HEK293 (cell line): ENCODE measurements at regions not wholly inside any gene's neighbourhood (a gene's known extent, or its start where the extent isn't known, plus 50 kb on each side); places are given as distances from the start of the nearest gene placed in this dataset.

ENCODE experiments used
- CTCF ChIA-PET: fragments of 350-600 bp; formaldehyde crosslinking; extraction: SDS; loops from one replicate; lab custom pipeline; 2021; ENCODE audit warnings: antibody characterized with exemption; lab: Yijun Ruan, JAX
- POLR2A ChIA-PET: fragments of 300-600 bp; formaldehyde crosslinking; extraction: SDS; loops from one replicate; lab custom pipeline; 2020; ENCODE audit warnings: antibody characterized with exemption, inconsistent platforms; lab: Yijun Ruan, JAX
- H3K27ac ChIP-seq: fragments of 200-500 bp; sonication (Bioruptor generic); 2 replicates; pipeline ENCODE4 v1.5.1; 2014; ENCODE audit warnings: low read depth, low read length, control low read depth, inconsistent platforms; ENCODE audit errors: extremely low read depth
- H3K36me3 ChIP-seq, 2 experiments: fragments of 200-500 bp in 1 of 2; sonication (Bioruptor generic) in 1 of 2; 1 replicate in 1 of 2; 2 replicates in 1 of 2; pipeline ENCODE4 v1.5.1; 2014 to 2017; ENCODE audit warnings: inconsistent platforms in 2 of 2, low read length in 2 of 2; ENCODE audit not compliant: control insufficient read depth in 2 of 2, insufficient read depth in 1 of 2
- H3K4me1 ChIP-seq: fragments of 200-500 bp; sonication (Bioruptor generic); 2 replicates; pipeline ENCODE4 v1.5.1; 2014; ENCODE audit warnings: mild to moderate bottlenecking, low read length, inconsistent platforms; ENCODE audit not compliant: control insufficient read depth, insufficient read depth
- H3K4me3 ChIP-seq: 2 replicates; pipeline ENCODE4 v1.5.1; 2011; ENCODE audit warnings: low read depth, mild to moderate bottlenecking, control low read depth, low read length, moderate library complexity
- H3K9me3 ChIP-seq: fragments of 200-500 bp; sonication (Bioruptor generic); 2 replicates; pipeline ENCODE4 v1.5.1; 2014; ENCODE audit warnings: low read depth, low read length, inconsistent platforms; ENCODE audit not compliant: control insufficient read depth, insufficient read depth
- GLI2 ChIP-seq: fragments of 450-650 bp; formaldehyde crosslinking; IDR thresholded peaks from 2 replicates; pipeline ENCODE4; 2017; ENCODE audit warnings: missing biosample characterization, missing genetic modification characterization, low read depth, borderline replicate concordance
- HOXA7 ChIP-seq: sonication (generic); formaldehyde crosslinking; IDR thresholded peaks from 2 replicates; pipeline ENCODE4 v1.8.1; 2022; ENCODE audit warnings: missing genetic modification reagents, borderline replicate concordance
- IKZF3 ChIP-seq: fragments of 450-650 bp; IDR thresholded peaks from 2 replicates; pipeline ENCODE4 v1.5.0; 2018; ENCODE audit warnings: missing biosample characterization, mild to moderate bottlenecking, missing genetic modification characterization, moderate library complexity
- KLF7 ChIP-seq: fragments of 450-650 bp; formaldehyde crosslinking; IDR thresholded peaks from 2 replicates; pipeline ENCODE4 v1.5.1; 2016; ENCODE audit warnings: missing biosample characterization, missing genetic modification characterization, borderline replicate concordance
- SP2 ChIP-seq: fragments of 450-650 bp; formaldehyde crosslinking; IDR thresholded peaks from 2 replicates; pipeline ENCODE4 v1.5.1; 2016; ENCODE audit warnings: missing biosample characterization, missing genetic modification characterization
- ZBTB48 ChIP-seq: fragments of 450-650 bp; formaldehyde crosslinking; IDR thresholded peaks from 2 replicates; pipeline ENCODE4 v1.5.1; 2016; ENCODE audit warnings: missing biosample characterization, missing genetic modification characterization
- ZNF175 ChIP-seq: fragments of 450-650 bp; formaldehyde crosslinking; IDR thresholded peaks from 2 replicates; pipeline ENCODE4 v1.5.1; 2016; ENCODE audit warnings: missing biosample characterization, missing genetic modification characterization
- ZNF221 ChIP-seq: fragments of 450-650 bp; formaldehyde crosslinking; IDR thresholded peaks from 2 replicates; pipeline ENCODE4 v1.5.1; 2017; ENCODE audit warnings: missing biosample characterization, missing genetic modification characterization, borderline replicate concordance
- ZNF292 ChIP-seq: fragments of 450-650 bp; formaldehyde crosslinking; IDR thresholded peaks from 2 replicates; pipeline ENCODE4 v1.5.1; 2016; ENCODE audit warnings: low read depth, missing biosample characterization, missing genetic modification characterization, borderline replicate concordance
- ZNF350 ChIP-seq: fragments of 450-650 bp; formaldehyde crosslinking; IDR thresholded peaks from 2 replicates; pipeline ENCODE4 v1.5.0; 2017; ENCODE audit warnings: missing biosample characterization, mild to moderate bottlenecking, missing genetic modification characterization
- ZNF416 ChIP-seq: fragments of 450-650 bp; formaldehyde crosslinking; IDR thresholded peaks from 2 replicates; pipeline ENCODE4 v1.5.1; 2016; ENCODE audit warnings: missing biosample characterization, missing genetic modification characterization
- ZNF510 ChIP-seq: fragments of 450-650 bp; formaldehyde crosslinking; IDR thresholded peaks from 2 replicates; pipeline ENCODE4 v1.5.1; 2018; ENCODE audit warnings: mild to moderate bottlenecking, missing genetic modification characterization, missing biosample characterization; ENCODE audit not compliant: insufficient replicate concordance
- ZNF555 ChIP-seq: fragments of 450-650 bp; formaldehyde crosslinking; conservative IDR thresholded peaks from 2 replicates; pipeline ENCODE4 v1.5.1; 2017; ENCODE audit warnings: missing biosample characterization, mild to moderate bottlenecking, missing genetic modification characterization, inconsistent platforms
- ZNF670 ChIP-seq: fragments of 450-650 bp; formaldehyde crosslinking; IDR thresholded peaks from 2 replicates; pipeline ENCODE4 v1.5.1; 2016; ENCODE audit warnings: missing biosample characterization, missing genetic modification characterization, low read depth
- ZSCAN30 ChIP-seq: fragments of 450-650 bp; IDR thresholded peaks from 2 replicates; pipeline ENCODE4 v1.5.1; 2018; ENCODE audit warnings: missing biosample characterization, mild to moderate bottlenecking, missing genetic modification characterization, moderate library complexity
- TF ChIP-seq, protein P1 (sequence below): fragments of 450-650 bp; formaldehyde crosslinking; IDR thresholded peaks from 2 replicates; pipeline ENCODE4 v1.5.1; 2016; ENCODE audit warnings: missing biosample characterization, missing genetic modification characterization
- TF ChIP-seq, protein P2 (sequence below): fragments of 450-650 bp; formaldehyde crosslinking; IDR thresholded peaks from 2 replicates; pipeline ENCODE4 v1.5.1; 2016; ENCODE audit warnings: missing biosample characterization, missing genetic modification characterization
- TF ChIP-seq, protein P3 (sequence below): fragments of 450-650 bp; formaldehyde crosslinking; IDR thresholded peaks from 2 replicates; pipeline ENCODE4 v1.5.1; 2017; ENCODE audit warnings: missing biosample characterization, missing genetic modification characterization
- TF ChIP-seq, protein P4 (sequence below): fragments of 450-650 bp; formaldehyde crosslinking; IDR thresholded peaks from 2 replicates; pipeline ENCODE4 v1.5.1; 2016; ENCODE audit warnings: missing biosample characterization, missing genetic modification characterization
- TF ChIP-seq, protein P5 (sequence below): fragments of 450-650 bp; formaldehyde crosslinking; IDR thresholded peaks from 2 replicates; pipeline ENCODE4 v1.5.1; 2016; ENCODE audit warnings: missing biosample characterization, missing genetic modification characterization

DNA sequence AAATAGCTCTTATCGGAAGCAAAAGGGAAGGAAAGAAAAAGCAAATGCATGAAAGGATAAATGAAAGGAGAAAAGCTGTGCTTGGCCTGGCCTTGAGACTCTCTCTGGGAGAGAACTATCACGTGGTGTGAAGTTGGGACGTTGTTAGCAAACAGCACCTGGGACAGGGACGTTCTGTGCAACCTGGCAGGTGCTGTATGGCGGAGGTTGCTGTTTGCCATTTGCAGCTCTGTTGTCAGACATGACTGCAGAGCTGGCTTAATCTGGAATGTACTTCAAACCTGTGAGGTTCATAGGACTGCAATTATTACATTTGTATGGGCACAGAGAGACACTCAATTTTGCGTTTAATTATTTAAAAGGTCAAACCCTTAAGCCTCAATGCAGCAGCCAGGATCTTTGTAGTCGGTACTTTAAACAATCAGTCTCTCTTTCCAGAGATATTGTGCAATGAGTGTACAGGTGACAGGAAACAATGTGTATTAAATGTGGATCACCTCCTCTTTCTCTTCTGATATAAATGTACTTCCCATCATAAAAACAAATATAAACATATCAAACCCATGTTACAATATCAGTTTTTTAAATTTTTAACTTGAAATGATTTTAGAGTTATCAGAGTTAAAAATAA, 800.5 kb upstream of the KCND2 start:
- CTCF ChIA-PET = interaction anchor here (0.5 kb wide), 1 partner anchor 44 kb away, joined by 4 read pairs; no protein-coding TSS in a partner anchor
- H3K4me3 ChIP-seq = no peak overlapping the region
- no peaks in the 10 kb centered on the region for H3K36me3 ChIP-seq
- POLR2A ChIA-PET = no interaction called here
- H3K4me1 ChIP-seq = no peaks in the 10 kb centered on the region
- TF ChIP-seq KLF7 (tag by site-specific recombination) (no peak), HOXA7 (no peak), ZNF175 (tag by site-specific recombination) (no peak), ZNF221 (tag by site-specific recombination) (no peak), GLI2 (tag by site-specific recombination) (no peak)
- TF ChIP-seq, protein P1, sequence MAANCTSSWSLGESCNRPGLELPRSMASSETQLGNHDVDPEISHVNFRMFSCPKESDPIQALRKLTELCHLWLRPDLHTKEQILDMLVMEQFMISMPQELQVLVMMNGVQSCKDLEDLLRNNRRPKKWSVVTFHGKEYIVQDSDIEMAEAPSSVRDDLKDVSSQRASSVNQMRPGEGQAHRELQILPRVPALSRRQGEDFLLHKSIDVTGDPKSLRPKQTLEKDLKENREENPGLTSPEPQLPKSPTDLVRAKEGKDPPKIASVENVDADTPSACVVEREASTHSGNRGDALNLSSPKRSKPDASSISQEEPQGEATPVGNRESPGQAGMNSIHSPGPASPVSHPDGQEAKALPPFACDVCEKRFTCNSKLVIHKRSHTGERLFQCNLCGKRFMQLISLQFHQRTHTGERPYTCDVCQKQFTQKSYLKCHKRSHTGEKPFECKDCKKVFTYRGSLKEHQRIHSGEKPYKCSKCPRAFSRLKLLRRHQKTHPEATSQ (tag by site-specific recombination) = no peak
- no peak overlapping the region for H3K27ac ChIP-seq
- no peaks in the 10 kb centered on the region for H3K9me3 ChIP-seq

DNA sequence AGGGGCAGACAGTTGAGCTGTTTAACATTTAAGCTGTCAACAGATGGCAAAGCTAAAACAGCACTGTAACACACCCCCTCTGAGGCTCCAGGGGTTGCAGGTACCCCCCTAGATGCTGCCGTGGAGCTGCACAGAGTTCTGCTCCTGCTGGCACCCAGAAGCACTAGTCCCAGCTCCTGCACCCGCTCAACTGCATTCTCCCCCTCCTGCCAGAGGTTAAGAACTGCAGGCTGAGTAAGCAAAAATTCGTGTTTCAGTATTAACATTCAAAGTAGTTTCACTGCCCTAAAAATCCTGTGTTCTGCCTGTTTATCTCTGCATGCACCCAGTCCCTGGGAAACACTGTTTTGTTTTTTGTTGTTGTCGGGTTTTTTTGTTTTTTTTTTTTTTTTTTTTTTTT, 790.8 kb upstream of the KCND2 start:
- ChIA-PET POLR2A (no interaction called here), CTCF (no interaction called here)
- TF ChIP-seq ZNF670 (tag by site-specific recombination) = no peak
- no peak for TF ChIP-seq ZSCAN30 (tag by site-specific recombination)
- no peak for TF ChIP-seq IKZF3 (tag by site-specific recombination)
- no peak for TF ChIP-seq ZNF292 (tag by site-specific recombination)
- no peak for TF ChIP-seq ZNF555 (tag by site-specific recombination)
- TF ChIP-seq, protein P2, sequence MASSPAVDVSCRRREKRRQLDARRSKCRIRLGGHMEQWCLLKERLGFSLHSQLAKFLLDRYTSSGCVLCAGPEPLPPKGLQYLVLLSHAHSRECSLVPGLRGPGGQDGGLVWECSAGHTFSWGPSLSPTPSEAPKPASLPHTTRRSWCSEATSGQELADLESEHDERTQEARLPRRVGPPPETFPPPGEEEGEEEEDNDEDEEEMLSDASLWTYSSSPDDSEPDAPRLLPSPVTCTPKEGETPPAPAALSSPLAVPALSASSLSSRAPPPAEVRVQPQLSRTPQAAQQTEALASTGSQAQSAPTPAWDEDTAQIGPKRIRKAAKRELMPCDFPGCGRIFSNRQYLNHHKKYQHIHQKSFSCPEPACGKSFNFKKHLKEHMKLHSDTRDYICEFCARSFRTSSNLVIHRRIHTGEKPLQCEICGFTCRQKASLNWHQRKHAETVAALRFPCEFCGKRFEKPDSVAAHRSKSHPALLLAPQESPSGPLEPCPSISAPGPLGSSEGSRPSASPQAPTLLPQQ (tag by site-specific recombination) = no peak
- TF ChIP-seq ZNF350 (tag by site-specific recombination) = no peak
- TF ChIP-seq ZNF416 (tag by site-specific recombination) = no peak
- Histone ChIP-seq H3K36me3 (no peaks in the 10 kb centered on the region), H3K9me3 (no peaks in the 10 kb centered on the region), H3K4me1 (no peaks in the 10 kb centered on the region), H3K27ac (no peak overlapping the region), H3K4me3 (no peak overlapping the region)

DNA sequence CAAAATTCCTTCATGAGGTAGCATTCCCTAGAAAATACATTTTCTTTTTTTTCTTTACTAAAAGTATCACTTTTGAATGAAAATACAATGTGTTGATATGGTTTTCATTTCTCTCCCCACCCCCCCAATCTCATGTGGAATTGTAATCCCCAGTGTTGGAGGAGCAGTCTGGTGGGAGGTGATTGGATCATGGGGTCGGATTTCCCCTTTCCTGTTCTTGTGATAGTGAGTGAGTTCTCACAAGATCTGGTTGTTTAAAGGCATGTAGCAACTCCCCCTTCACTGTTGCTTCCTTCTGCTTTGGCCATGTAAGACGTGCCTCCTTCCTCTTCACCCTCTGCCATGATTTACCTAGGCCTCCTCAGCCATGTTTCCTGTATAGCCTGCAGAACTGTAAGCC, 790.3 kb upstream of the KCND2 start:
- POLR2A ChIA-PET = no interaction called here
- Histone ChIP-seq H3K4me3 (no peak overlapping the region), H3K4me1 (no peaks in the 10 kb centered on the region), H3K9me3 (no peaks in the 10 kb centered on the region), H3K27ac (no peak overlapping the region), H3K36me3 (no peaks in the 10 kb centered on the region)
- CTCF ChIA-PET = no interaction called here
- no peak for TF ChIP-seq ZNF510
- TF ChIP-seq, protein P3, sequence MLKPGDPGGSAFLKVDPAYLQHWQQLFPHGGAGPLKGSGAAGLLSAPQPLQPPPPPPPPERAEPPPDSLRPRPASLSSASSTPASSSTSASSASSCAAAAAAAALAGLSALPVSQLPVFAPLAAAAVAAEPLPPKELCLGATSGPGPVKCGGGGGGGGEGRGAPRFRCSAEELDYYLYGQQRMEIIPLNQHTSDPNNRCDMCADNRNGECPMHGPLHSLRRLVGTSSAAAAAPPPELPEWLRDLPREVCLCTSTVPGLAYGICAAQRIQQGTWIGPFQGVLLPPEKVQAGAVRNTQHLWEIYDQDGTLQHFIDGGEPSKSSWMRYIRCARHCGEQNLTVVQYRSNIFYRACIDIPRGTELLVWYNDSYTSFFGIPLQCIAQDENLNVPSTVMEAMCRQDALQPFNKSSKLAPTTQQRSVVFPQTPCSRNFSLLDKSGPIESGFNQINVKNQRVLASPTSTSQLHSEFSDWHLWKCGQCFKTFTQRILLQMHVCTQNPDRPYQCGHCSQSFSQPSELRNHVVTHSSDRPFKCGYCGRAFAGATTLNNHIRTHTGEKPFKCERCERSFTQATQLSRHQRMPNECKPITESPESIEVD (tag by site-specific recombination) = no peak
- TF ChIP-seq ZNF292 (tag by site-specific recombination) = no peak
- no peak for TF ChIP-seq ZBTB48
- TF ChIP-seq, protein P4, sequence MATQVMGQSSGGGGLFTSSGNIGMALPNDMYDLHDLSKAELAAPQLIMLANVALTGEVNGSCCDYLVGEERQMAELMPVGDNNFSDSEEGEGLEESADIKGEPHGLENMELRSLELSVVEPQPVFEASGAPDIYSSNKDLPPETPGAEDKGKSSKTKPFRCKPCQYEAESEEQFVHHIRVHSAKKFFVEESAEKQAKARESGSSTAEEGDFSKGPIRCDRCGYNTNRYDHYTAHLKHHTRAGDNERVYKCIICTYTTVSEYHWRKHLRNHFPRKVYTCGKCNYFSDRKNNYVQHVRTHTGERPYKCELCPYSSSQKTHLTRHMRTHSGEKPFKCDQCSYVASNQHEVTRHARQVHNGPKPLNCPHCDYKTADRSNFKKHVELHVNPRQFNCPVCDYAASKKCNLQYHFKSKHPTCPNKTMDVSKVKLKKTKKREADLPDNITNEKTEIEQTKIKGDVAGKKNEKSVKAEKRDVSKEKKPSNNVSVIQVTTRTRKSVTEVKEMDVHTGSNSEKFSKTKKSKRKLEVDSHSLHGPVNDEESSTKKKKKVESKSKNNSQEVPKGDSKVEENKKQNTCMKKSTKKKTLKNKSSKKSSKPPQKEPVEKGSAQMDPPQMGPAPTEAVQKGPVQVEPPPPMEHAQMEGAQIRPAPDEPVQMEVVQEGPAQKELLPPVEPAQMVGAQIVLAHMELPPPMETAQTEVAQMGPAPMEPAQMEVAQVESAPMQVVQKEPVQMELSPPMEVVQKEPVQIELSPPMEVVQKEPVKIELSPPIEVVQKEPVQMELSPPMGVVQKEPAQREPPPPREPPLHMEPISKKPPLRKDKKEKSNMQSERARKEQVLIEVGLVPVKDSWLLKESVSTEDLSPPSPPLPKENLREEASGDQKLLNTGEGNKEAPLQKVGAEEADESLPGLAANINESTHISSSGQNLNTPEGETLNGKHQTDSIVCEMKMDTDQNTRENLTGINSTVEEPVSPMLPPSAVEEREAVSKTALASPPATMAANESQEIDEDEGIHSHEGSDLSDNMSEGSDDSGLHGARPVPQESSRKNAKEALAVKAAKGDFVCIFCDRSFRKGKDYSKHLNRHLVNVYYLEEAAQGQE (tag by site-specific recombination) = no peak
- no peak for TF ChIP-seq SP2
- TF ChIP-seq, protein P5, sequence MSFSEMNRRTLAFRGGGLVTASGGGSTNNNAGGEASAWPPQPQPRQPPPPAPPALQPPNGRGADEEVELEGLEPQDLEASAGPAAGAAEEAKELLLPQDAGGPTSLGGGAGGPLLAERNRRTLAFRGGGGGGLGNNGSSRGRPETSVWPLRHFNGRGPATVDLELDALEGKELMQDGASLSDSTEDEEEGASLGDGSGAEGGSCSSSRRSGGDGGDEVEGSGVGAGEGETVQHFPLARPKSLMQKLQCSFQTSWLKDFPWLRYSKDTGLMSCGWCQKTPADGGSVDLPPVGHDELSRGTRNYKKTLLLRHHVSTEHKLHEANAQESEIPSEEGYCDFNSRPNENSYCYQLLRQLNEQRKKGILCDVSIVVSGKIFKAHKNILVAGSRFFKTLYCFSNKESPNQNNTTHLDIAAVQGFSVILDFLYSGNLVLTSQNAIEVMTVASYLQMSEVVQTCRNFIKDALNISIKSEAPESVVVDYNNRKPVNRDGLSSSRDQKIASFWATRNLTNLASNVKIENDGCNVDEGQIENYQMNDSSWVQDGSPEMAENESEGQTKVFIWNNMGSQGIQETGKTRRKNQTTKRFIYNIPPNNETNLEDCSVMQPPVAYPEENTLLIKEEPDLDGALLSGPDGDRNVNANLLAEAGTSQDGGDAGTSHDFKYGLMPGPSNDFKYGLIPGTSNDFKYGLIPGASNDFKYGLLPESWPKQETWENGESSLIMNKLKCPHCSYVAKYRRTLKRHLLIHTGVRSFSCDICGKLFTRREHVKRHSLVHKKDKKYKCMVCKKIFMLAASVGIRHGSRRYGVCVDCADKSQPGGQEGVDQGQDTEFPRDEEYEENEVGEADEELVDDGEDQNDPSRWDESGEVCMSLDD (tag by site-specific recombination) = no peak
